ENCODE measurements at regions not wholly inside any gene's neighbourhood (a gene's known extent, or its start where the extent isn't known, plus 50 kb on each side); places are given as distances from the start of the nearest gene placed in this dataset.

DNA sequence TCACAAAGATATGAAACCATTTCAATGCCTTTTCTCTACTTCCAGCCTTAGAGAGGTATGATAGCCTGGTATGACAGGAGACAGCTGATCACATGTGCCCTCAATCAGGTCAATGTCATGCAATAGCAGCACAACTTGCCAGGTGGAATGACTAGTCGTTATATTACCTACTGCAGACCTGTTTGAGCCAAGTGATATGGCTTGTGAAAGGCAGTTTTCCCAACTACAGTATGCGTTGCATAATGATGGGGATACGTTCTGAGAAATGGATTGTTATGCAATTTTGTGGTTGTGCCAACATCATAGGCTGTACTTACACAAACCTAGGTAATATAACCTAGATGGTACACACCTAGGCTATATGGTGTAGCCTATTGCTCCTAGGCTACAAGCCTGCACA is 262.8 kb downstream of the ICOS start:
- Histone ChIP-seq H3K27ac (no peak overlapping the region), H3K36me3 (no peaks in the 10 kb centered on the region), H3K4me3 (no peak overlapping the region), H3K4me1 (no peaks in the 10 kb centered on the region), H3K27me3 (ENCODE audit: low read depth) (no peaks in the 10 kb centered on the region), H3K9me3 (no peaks in the 10 kb centered on the region)
- TF ChIP-seq, protein P1, sequence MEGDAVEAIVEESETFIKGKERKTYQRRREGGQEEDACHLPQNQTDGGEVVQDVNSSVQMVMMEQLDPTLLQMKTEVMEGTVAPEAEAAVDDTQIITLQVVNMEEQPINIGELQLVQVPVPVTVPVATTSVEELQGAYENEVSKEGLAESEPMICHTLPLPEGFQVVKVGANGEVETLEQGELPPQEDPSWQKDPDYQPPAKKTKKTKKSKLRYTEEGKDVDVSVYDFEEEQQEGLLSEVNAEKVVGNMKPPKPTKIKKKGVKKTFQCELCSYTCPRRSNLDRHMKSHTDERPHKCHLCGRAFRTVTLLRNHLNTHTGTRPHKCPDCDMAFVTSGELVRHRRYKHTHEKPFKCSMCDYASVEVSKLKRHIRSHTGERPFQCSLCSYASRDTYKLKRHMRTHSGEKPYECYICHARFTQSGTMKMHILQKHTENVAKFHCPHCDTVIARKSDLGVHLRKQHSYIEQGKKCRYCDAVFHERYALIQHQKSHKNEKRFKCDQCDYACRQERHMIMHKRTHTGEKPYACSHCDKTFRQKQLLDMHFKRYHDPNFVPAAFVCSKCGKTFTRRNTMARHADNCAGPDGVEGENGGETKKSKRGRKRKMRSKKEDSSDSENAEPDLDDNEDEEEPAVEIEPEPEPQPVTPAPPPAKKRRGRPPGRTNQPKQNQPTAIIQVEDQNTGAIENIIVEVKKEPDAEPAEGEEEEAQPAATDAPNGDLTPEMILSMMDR (IDR thresholded peaks at IDR 0.05): no peak
- ATAC-seq: no peak
- intact Hi-C loops (cut with DNase I): no loop called here
- no peak for DNase-seq

DNA sequence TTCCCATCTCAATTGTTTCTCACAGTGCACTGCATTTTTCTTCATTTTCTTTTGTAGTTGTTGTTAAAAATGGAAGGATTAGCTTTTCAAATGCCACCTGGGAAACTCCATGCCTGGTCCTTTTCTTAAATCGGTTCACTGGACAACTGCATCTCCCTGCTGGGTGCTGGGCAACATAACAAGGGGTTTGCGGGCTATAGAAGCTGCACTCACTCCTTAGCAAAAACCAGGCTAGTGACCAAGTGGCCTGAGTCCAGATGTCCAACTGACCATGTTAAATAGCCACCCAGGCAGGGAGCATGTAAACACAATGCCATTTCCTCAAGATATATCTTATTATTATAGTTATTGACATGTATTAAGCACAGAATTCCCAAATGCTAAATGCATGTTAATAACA is 264.9 kb downstream of the ICOS start:
- TF ChIP-seq, protein P1 (IDR thresholded peaks at IDR 0.05): no peak
- no peaks in the 10 kb centered on the region for H3K27me3 ChIP-seq (ENCODE audit: low read depth)
- H3K9me3 ChIP-seq: no peaks in the 10 kb centered on the region
- H3K4me1 ChIP-seq: no peaks in the 10 kb centered on the region
- H3K36me3 ChIP-seq: no peaks in the 10 kb centered on the region
- H3K27ac ChIP-seq: no peak overlapping the region
- no peak for ATAC-seq
- H3K4me3 ChIP-seq: no peak overlapping the region
- DNase-seq: no peak
- intact Hi-C loops (cut with DNase I): no loop called here

DNA sequence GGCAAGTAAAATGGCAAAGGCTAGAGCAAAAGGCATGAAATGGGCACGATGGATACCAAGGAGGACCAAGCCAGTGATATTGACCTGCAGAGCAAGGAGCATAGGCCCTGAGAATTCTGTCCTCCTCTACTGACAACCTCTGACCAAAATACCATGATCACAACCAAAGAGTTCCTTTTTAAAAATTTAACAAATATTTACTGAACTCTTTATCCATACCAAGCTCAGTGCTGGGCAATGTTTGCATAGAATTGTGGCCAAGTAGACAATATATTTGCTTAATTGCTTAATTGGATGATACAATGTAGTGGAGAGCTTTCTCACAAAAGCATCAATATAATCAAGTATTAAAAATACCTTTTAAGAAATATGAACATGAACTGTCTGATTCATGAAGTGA is 265.7 kb downstream of the ICOS start:
- ATAC-seq (no peak), DNase-seq (no peak)
- no peaks in the 10 kb centered on the region for H3K4me1 ChIP-seq
- no peaks in the 10 kb centered on the region for H3K9me3 ChIP-seq
- TF ChIP-seq, protein P1 (IDR thresholded peaks at IDR 0.05): no peak
- no peaks in the 10 kb centered on the region for H3K36me3 ChIP-seq
- no peaks in the 10 kb centered on the region for H3K27me3 ChIP-seq (ENCODE audit: low read depth)
- H3K27ac ChIP-seq: no peak overlapping the region
- intact Hi-C loops (cut with DNase I): no loop called here
- no peak overlapping the region for H3K4me3 ChIP-seq

DNA sequence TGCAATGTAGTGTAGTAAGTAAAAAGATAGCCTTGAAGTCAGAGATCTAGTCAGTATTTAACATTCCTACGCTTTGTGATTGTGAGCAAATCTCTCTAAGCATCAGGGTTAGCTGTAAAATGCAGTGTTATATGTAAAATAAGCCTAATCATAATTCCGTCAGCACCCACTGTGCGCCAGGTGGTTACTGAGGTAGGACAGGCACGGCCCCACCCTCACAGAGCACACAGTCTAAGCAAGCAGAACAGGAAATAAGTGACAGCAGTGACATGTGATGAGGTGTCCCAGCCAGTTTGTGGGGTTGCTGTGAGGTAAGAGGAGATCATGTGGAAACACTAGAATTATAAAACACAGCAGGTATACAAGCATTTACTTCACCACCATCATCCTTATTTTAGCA is 267.1 kb downstream of the ICOS start:
- TF ChIP-seq, protein P1 (IDR thresholded peaks at IDR 0.05): no peak
- Histone ChIP-seq H3K36me3 (no peaks in the 10 kb centered on the region), H3K9me3 (no peaks in the 10 kb centered on the region), H3K4me3 (no peak overlapping the region), H3K27me3 (ENCODE audit: low read depth) (no peaks in the 10 kb centered on the region), H3K4me1 (no peaks in the 10 kb centered on the region), H3K27ac (no peak overlapping the region)
- ATAC-seq (no peak), DNase-seq (no peak)
- intact Hi-C loops (cut with DNase I): no loop called here

DNA sequence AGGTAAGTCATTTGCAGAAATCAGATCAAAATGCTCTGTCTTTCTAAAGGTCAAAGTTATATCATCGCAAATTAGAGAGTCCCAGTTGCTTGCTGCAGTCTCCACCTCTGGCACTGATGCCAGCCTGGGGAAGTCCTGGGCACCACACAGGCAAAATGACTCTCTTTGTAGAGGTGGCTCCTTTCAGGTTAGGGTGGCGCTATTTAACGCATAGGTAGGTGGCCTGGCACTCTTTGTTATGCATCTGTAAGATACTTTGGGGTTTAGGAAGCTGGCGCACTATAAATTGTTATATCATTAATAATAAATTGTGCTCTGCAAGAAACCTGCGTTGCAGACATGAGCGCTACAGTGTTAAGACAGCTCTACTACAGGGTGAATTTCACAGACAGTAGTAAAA is 268.5 kb downstream of the ICOS start:
- Histone ChIP-seq H3K36me3 (no peaks in the 10 kb centered on the region), H3K4me3 (no peak overlapping the region), H3K27me3 (ENCODE audit: low read depth) (no peaks in the 10 kb centered on the region), H3K9me3 (no peaks in the 10 kb centered on the region), H3K4me1 (no peaks in the 10 kb centered on the region), H3K27ac (no peak overlapping the region)
- DNase-seq (no peak), ATAC-seq (no peak)
- intact Hi-C loops (cut with DNase I): no loop called here
- TF ChIP-seq, protein P1 (IDR thresholded peaks at IDR 0.05): no peak

DNA sequence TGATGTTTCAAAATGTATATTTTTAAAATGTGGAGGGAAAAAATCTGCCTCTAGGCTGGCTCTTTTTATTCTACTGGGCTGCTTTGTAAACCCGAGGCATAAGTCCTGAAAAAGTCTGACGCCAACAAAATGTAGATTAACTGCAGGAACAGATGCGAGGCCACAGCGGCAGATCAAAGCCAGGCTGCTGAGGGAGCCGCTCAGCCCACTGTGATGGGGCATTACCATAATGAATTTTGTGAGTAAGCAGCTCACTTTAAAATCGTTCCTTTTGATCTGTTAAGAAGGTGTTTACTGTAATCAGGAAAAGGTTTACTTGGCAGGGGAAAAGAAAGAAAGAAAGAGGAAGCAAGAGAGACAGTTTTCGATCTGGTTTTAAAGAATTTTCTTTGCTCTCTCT is 269.0 kb downstream of the ICOS start:
- Histone ChIP-seq H3K27ac (no peak overlapping the region), H3K27me3 (ENCODE audit: low read depth) (no peaks in the 10 kb centered on the region), H3K4me3 (no peak overlapping the region), H3K36me3 (no peaks in the 10 kb centered on the region), H3K4me1 (no peaks in the 10 kb centered on the region), H3K9me3 (no peaks in the 10 kb centered on the region)
- DNase-seq (no peak), ATAC-seq (no peak)
- TF ChIP-seq, protein P1 (IDR thresholded peaks at IDR 0.05): no peak
- intact Hi-C loops (cut with DNase I): no loop called here
